Neural cell (in vitro differentiated cells): ENCODE measurements at regions not wholly inside any gene's neighbourhood (a gene's known extent, or its start where the extent isn't known, plus 50 kb on each side); places are given as distances from the start of the nearest gene placed in this dataset.

Source experiments
- H2AFZ ChIP-seq: fragments of 200-600, 300-800 bp; sonication (generic), shearing (Covaris generic); 2 replicates; pipeline ENCODE4 v1.6.0; 2014; ENCODE audit warnings: low read depth, mild to moderate bottlenecking, antibody characterized with exemption, low read length, moderate library complexity
- H3F3A ChIP-seq: fragments of 200-600 bp; shearing (Covaris generic); 2 replicates; pipeline ENCODE4 v1.6.1; 2016; ENCODE audit warnings: mild to moderate bottlenecking, moderate library complexity, mixed read lengths, antibody characterized with exemption, low read length; ENCODE audit not compliant: insufficient read depth, poor library complexity, severe bottlenecking
- H3K27ac ChIP-seq: fragments of 200-600, 300-800 bp; sonication (generic), shearing (Covaris generic); 2 replicates; pipeline ENCODE4 v1.5.1; 2014; ENCODE audit warnings: mild to moderate bottlenecking, low read length, moderate library complexity
- H3K27me3 ChIP-seq: fragments of 300-800, 200-600 bp; sonication (generic), shearing (Covaris generic); 2 replicates; pipeline ENCODE4 v1.6.0; 2014; ENCODE audit warnings: mild to moderate bottlenecking, low read depth, low read length, moderate library complexity; ENCODE audit not compliant: insufficient read depth
- H3K36me3 ChIP-seq: fragments of 300-800, 200-600 bp; sonication (generic), shearing (Covaris generic); 2 replicates; pipeline ENCODE4 v1.5.1; 2014; ENCODE audit warnings: mild to moderate bottlenecking, antibody characterized with exemption, low read length, moderate library complexity; ENCODE audit not compliant: insufficient read depth
- H3K4me2 ChIP-seq: fragments of 300-800, 200-600 bp; sonication (generic), shearing (Covaris generic); 2 replicates; pipeline ENCODE4 v1.6.0; 2014; ENCODE audit warnings: mild to moderate bottlenecking, low read length
- H3K4me3 ChIP-seq: fragments of 300-800, 200-600 bp; sonication (generic), shearing (Covaris generic); 2 replicates; pipeline ENCODE4 v1.5.1; 2014; ENCODE audit warnings: mild to moderate bottlenecking, low read length, moderate library complexity
- H3K79me2 ChIP-seq: fragments of 200-600 bp; shearing (Covaris generic); replicated peaks from 2 replicates; pipeline ENCODE4 v1.6.0; 2014; ENCODE audit warnings: mild to moderate bottlenecking, low read length, moderate library complexity; ENCODE audit not compliant: insufficient read depth
- H3K9ac ChIP-seq: fragments of 300-800, 200-600 bp; sonication (generic), shearing (Covaris generic); 2 replicates; pipeline ENCODE4 v1.6.1; 2016; ENCODE audit warnings: mild to moderate bottlenecking, low read length, mixed read lengths
- H3K9me2 ChIP-seq: fragments of 200-600 bp; shearing (Covaris generic); 2 replicates; pipeline ENCODE4 v1.6.1; 2016; ENCODE audit warnings: mild to moderate bottlenecking, low read length, mixed read lengths; ENCODE audit not compliant: insufficient read depth
- H3K9me3 ChIP-seq: fragments of 200-600, 300-800 bp; sonication (generic), shearing (Covaris generic); 2 replicates; pipeline ENCODE4 v1.6.1; 2016; ENCODE audit warnings: mild to moderate bottlenecking, mixed run types, low read length, moderate library complexity, mixed read lengths
- H4K20me1 ChIP-seq: fragments of 200-600 bp; shearing (Covaris generic); 2 replicates; pipeline ENCODE4 v1.6.1; 2016; ENCODE audit warnings: mild to moderate bottlenecking, mixed run types; ENCODE audit not compliant: insufficient read depth
- CTCF ChIP-seq: fragments of 450-650 bp; IDR thresholded peaks from 2 replicates; pipeline ENCODE4 v1.5.1; 2014; ENCODE audit warnings: antibody characterized with exemption, mild to moderate bottlenecking, moderate library complexity; ENCODE audit not compliant: poor library complexity, severe bottlenecking
- EP300 ChIP-seq: fragments of 450-650 bp; conservative IDR thresholded peaks from 2 replicates; pipeline ENCODE4 v1.6.1; 2014; ENCODE audit warnings: antibody characterized with exemption, mild to moderate bottlenecking, moderate library complexity; ENCODE audit not compliant: poor library complexity, severe bottlenecking
- EZH2 ChIP-seq: fragments of 200-600, 300-800 bp; shearing (Covaris generic), sonication (generic); IDR thresholded peaks from 2 replicates; pipeline ENCODE4 v1.6.1; 2014; ENCODE audit warnings: antibody characterized with exemption, low read length, borderline replicate concordance, mild to moderate bottlenecking; ENCODE audit not compliant: insufficient read depth, poor library complexity, severe bottlenecking
- MXI1 ChIP-seq: fragments of 450-650 bp; conservative IDR thresholded peaks from 2 replicates; pipeline ENCODE4 v1.6.1; 2014; ENCODE audit warnings: antibody characterized with exemption, mild to moderate bottlenecking; ENCODE audit not compliant: poor library complexity, severe bottlenecking
- RAD21 ChIP-seq: fragments of 450-650 bp; conservative IDR thresholded peaks from 2 replicates; pipeline ENCODE4 v1.6.1; 2014; ENCODE audit warnings: antibody characterized with exemption, mild to moderate bottlenecking, moderate library complexity

- Histone ChIP-seq H3K9ac (no peak overlapping the region), H3K4me2 (no peak overlapping the region), H3K4me3 (no peak overlapping the region), H3K9me2 (no peaks in the 10 kb centered on the region), H3K36me3 (no peaks in the 10 kb centered on the region), H2AFZ (no peak overlapping the region), H4K20me1 (no peaks in the 10 kb centered on the region), H3K27ac (no peak overlapping the region), H3K79me2 (no peaks in the 10 kb centered on the region), H3K27me3 (no peaks in the 10 kb centered on the region), H3K9me3 (no peaks in the 10 kb centered on the region), H3F3A (no peaks in the 10 kb centered on the region)
- TF ChIP-seq RAD21 = no peak
These were observed 249.4 kb upstream of the USP24 start for GRCh38 chr1:55464550-55464949.

GRCh38 chr1:55463814-55464475 is 248.8 kb upstream of the USP24 start:
- H3K27ac ChIP-seq = no peak overlapping the region

GRCh38 chr1:55457874-55458273 is 242.7 kb upstream of the USP24 start:
- Histone ChIP-seq H3K9ac (no peak overlapping the region), H3K27ac (no peak overlapping the region), H3K4me2 (no peak overlapping the region), H3K27me3 (no peaks in the 10 kb centered on the region), H3K4me3 (no peak overlapping the region), H3K9me2 (no peaks in the 10 kb centered on the region), H3K9me3 (peaks cover 7% of the 10 kb centered on the region), H3K36me3 (no peaks in the 10 kb centered on the region), H3F3A (no peaks in the 10 kb centered on the region), H3K79me2 (no peaks in the 10 kb centered on the region), H2AFZ (no peak overlapping the region), H4K20me1 (no peaks in the 10 kb centered on the region)
- TF ChIP-seq EP300 = no peak

More at GRCh38 chr1:55463814-55464475, 248.8 kb upstream of the USP24 start:
- Histone ChIP-seq H3K4me2 (no peak overlapping the region), H3K4me3 (no peak overlapping the region), H3K27me3 (no peaks in the 10 kb centered on the region), H3K36me3 (no peaks in the 10 kb centered on the region), H3F3A (no peaks in the 10 kb centered on the region), H3K79me2 (no peaks in the 10 kb centered on the region), H3K9ac (no peak overlapping the region), H3K9me3 (no peaks in the 10 kb centered on the region), H2AFZ (no peak overlapping the region), H3K9me2 (no peaks in the 10 kb centered on the region), H4K20me1 (no peaks in the 10 kb centered on the region)
- TF ChIP-seq EZH2 = no peak

GRCh38 chr1:55456971-55457370 is 241.8 kb upstream of the USP24 start:
- TF ChIP-seq MXI1 = no peak
- TF ChIP-seq RAD21 = no peak
- TF ChIP-seq CTCF = no peak
- TF ChIP-seq EP300 = no peak
- Histone ChIP-seq H4K20me1 (no peaks in the 10 kb centered on the region), H3F3A (no peaks in the 10 kb centered on the region)

More at GRCh38 chr1:55456971-55457370, 241.8 kb upstream of the USP24 start:
- Histone ChIP-seq H3K27ac (no peak overlapping the region), H3K9me2 (no peaks in the 10 kb centered on the region), H3K9me3 (peaks cover 7% of the 10 kb centered on the region), H3K79me2 (no peaks in the 10 kb centered on the region), H2AFZ (no peak overlapping the region), H3K27me3 (no peaks in the 10 kb centered on the region), H3K4me3 (no peak overlapping the region), H3K36me3 (no peaks in the 10 kb centered on the region), H3K4me2 (no peak overlapping the region), H3K9ac (no peak overlapping the region)
